ENCODE measurements at regions not wholly inside any gene's neighbourhood (a gene's known extent, or its start where the extent isn't known, plus 50 kb on each side); places are given as distances from the start of the nearest gene placed in this dataset.

GRCh38 chr1:106978477-106979322 is 77.8 kb upstream of the PRMT6 start:
- no peak for DNase-seq
- Histone ChIP-seq H3K36me3 (no peaks in the 10 kb centered on the region), H3K9me3 (ENCODE audit: severe bottlenecking) (no peaks in the 10 kb centered on the region), H3K27me3 (ENCODE audit: insufficient read depth, low read depth, severe bottlenecking) (no peaks in the 10 kb centered on the region), H3K4me3 (ENCODE audit: low read depth, low read length) (no peak overlapping the region), H3K27ac (no peak overlapping the region)
- no peak for TF ChIP-seq CTCF (IDR thresholded peaks at IDR 0.05; ENCODE audit: low read depth, low read length)

DNA sequence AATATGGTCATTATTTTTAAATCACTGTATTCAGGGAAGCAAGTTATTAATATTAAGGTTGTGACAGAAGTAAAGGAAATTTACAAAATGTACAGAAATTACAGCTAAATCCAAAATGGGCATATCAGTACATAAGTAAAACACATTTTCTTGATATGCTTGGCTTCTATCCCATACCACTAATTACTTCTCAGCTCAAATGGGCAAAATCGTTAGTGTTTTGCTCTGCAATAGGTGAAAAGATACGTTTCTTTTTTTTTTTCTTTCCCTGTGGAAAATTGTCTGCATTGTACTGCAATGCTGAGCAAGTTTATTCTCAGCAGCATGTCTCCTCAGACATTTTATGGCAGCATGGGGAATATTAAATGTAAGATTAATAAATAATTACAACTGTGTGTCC is 77.1 kb upstream of the PRMT6 start:
- Histone ChIP-seq H3K27me3 (ENCODE audit: insufficient read depth, low read depth, severe bottlenecking) (no peaks in the 10 kb centered on the region), H3K9me3 (ENCODE audit: severe bottlenecking) (no peaks in the 10 kb centered on the region), H3K4me3 (ENCODE audit: low read depth, low read length) (no peak overlapping the region), H3K36me3 (no peaks in the 10 kb centered on the region), H3K27ac (no peak overlapping the region)
- DNase-seq, result no peak
- TF ChIP-seq CTCF (IDR thresholded peaks at IDR 0.05; ENCODE audit: low read depth, low read length), result no peak

GRCh38 chr1:106980121-106980520 is 76.4 kb upstream of the PRMT6 start:
- no peak for TF ChIP-seq CTCF (IDR thresholded peaks at IDR 0.05; ENCODE audit: low read depth, low read length)

DNA sequence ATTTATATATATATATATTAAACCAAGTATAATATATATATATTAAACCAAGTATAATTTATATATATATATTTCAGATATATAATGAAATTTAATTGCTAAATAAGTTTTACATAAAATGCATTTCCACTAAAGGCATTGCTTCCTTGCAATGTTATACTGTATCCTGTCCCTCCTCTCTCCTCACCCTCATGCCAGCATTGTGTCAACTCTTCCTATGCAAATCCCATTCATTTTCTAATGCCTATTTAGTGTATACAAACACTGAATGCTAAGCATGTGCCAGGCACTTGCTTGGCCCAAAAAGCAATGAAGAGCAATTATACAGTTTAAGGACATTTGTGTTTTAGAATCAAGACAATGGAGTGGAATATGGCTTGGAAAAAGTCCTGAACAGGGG is 71.7 kb upstream of the PRMT6 start:
- Histone ChIP-seq H3K36me3 (no peaks in the 10 kb centered on the region), H3K4me3 (ENCODE audit: low read depth, low read length) (no peak overlapping the region), H3K27ac (no peak overlapping the region), H3K27me3 (ENCODE audit: insufficient read depth, low read depth, severe bottlenecking) (no peaks in the 10 kb centered on the region), H3K9me3 (ENCODE audit: severe bottlenecking) (no peaks in the 10 kb centered on the region)
- TF ChIP-seq CTCF (IDR thresholded peaks at IDR 0.05; ENCODE audit: low read depth, low read length), result no peak
- DNase-seq, result no peak

More at GRCh38 chr1:106980121-106980520, 76.4 kb upstream of the PRMT6 start:
- DNase-seq, result no peak
- Histone ChIP-seq H3K27me3 (ENCODE audit: insufficient read depth, low read depth, severe bottlenecking) (no peaks in the 10 kb centered on the region), H3K27ac (no peak overlapping the region), H3K9me3 (ENCODE audit: severe bottlenecking) (no peaks in the 10 kb centered on the region), H3K4me3 (ENCODE audit: low read depth, low read length) (no peak overlapping the region), H3K36me3 (no peaks in the 10 kb centered on the region)

GRCh38 chr1:106986603-106987002 is 69.9 kb upstream of the PRMT6 start:
- no peaks in the 10 kb centered on the region for H3K27me3 ChIP-seq (ENCODE audit: insufficient read depth, low read depth, severe bottlenecking)
- H3K27ac ChIP-seq, result no peak overlapping the region
- no peaks in the 10 kb centered on the region for H3K9me3 ChIP-seq (ENCODE audit: severe bottlenecking)
- no peaks in the 10 kb centered on the region for H3K36me3 ChIP-seq
- DNase-seq, result no peak
- no peak for TF ChIP-seq CTCF (IDR thresholded peaks at IDR 0.05; ENCODE audit: low read depth, low read length)
- no peak overlapping the region for H3K4me3 ChIP-seq (ENCODE audit: low read depth, low read length)

GRCh38 chr1:106995970-106996369 is 60.5 kb upstream of the PRMT6 start:
- Histone ChIP-seq H3K36me3 (no peaks in the 10 kb centered on the region), H3K27me3 (ENCODE audit: insufficient read depth, low read depth, severe bottlenecking) (no peaks in the 10 kb centered on the region), H3K9me3 (ENCODE audit: severe bottlenecking) (peaks cover 2% of the 10 kb centered on the region), H3K27ac (no peak overlapping the region), H3K4me3 (ENCODE audit: low read depth, low read length) (no peak overlapping the region)
- no peak for TF ChIP-seq CTCF (IDR thresholded peaks at IDR 0.05; ENCODE audit: low read depth, low read length)
- DNase-seq, result no peak

Data from WERI-Rb-1 (cell line).